ENCODE measurements at regions not wholly inside any gene's neighbourhood (a gene's known extent, or its start where the extent isn't known, plus 50 kb on each side); places are given as distances from the start of the nearest gene placed in this dataset.

DNA sequence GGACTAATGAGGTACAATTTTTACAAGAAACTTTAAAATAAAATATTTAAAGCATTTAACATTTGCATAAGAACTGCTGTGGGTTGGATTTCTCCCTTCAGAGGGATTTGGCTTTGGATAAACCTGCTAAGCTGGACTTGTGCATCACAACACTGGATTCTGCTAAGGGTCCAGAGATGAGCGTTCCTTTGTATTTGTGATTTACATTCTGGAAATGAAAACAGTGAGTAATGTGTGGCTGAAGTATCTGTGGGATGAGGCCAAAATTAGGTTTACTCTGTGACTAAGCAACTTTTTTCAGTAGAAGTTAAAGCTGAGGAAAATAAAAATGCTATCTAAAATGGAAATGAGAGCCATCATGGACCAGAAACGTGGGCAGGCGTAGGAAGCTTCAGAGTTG is 494.3 kb downstream of the EPM2A start:
- TF ChIP-seq CBFB (CRISPR knock-in tag; IDR thresholded peaks at IDR 0.05; ENCODE audit: low read depth), result no peak
- TF ChIP-seq, protein P1, sequence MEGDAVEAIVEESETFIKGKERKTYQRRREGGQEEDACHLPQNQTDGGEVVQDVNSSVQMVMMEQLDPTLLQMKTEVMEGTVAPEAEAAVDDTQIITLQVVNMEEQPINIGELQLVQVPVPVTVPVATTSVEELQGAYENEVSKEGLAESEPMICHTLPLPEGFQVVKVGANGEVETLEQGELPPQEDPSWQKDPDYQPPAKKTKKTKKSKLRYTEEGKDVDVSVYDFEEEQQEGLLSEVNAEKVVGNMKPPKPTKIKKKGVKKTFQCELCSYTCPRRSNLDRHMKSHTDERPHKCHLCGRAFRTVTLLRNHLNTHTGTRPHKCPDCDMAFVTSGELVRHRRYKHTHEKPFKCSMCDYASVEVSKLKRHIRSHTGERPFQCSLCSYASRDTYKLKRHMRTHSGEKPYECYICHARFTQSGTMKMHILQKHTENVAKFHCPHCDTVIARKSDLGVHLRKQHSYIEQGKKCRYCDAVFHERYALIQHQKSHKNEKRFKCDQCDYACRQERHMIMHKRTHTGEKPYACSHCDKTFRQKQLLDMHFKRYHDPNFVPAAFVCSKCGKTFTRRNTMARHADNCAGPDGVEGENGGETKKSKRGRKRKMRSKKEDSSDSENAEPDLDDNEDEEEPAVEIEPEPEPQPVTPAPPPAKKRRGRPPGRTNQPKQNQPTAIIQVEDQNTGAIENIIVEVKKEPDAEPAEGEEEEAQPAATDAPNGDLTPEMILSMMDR (IDR thresholded peaks at IDR 0.05), result no peak

Measured in WTC11 (cell line).